ENCODE measurements at regions not wholly inside any gene's neighbourhood (a gene's known extent, or its start where the extent isn't known, plus 50 kb on each side); places are given as distances from the start of the nearest gene placed in this dataset.

DNA sequence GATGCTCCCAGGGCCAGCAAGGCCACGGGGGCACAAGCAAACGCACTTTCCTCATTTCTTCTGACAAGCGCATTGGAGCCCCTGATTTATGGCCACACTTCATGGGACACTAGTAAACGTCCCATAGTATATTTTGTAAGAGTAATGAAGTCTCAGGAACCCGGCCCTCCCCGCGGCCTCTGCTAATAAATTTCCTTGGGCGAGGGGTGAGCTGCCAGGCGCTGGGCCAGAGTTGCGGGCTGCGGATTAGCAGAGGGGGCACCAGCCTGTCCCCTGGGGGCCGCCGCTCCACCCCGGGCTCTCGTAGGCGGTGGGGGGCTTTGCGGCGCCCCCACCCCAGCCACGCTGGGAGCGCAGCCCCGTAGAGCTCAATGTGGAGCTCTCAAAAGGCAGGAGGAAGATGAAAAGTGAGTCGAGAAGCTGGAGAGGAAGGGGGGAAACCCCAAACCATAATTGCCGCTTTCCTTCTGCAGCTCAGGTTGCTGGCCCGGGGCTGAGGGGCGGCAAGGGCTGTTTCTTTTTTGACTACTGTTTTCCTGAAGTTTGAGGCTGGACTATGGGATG, 173.6 kb downstream of the CDC5L start:
- DNase-seq: no peak

DNA sequence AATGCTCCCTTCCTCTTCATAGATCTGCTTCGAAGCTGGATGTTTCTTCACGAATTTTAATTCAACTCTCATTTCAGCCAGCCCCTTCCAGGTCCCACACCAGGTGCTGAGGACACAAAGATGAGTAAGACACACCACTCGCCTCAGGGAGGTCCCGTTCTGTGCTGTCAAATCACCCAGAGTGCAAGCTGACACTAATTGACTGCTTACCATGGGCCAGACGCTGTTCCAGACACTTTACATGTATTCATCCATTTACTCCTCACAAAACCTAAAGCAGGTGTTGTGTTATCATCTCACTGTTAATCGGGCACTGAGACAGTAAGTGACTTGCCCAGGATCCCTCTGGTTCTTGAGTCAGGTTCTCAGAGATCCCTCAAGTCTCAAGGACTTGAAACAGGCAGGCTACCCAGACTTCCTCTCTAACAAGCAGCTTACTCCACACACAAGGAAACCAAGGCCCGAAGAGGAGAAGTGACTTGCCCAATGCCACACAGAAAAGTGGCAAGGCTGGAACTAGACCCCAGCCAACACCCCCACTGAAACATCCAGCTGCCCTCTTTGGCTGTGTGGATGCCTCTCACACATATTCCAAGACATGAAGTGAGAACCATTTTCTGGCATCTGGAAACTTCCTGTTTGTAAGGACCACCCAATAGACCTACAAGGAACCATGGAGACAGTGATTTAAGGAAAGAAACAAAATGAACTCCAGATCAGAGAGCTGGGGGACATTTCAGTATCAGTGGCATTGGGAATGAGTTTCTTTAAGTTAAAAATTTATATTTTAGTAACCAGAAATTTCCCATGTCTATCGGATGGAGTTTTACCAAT, 174.5 kb downstream of the CDC5L start:
- no peak for DNase-seq

DNA sequence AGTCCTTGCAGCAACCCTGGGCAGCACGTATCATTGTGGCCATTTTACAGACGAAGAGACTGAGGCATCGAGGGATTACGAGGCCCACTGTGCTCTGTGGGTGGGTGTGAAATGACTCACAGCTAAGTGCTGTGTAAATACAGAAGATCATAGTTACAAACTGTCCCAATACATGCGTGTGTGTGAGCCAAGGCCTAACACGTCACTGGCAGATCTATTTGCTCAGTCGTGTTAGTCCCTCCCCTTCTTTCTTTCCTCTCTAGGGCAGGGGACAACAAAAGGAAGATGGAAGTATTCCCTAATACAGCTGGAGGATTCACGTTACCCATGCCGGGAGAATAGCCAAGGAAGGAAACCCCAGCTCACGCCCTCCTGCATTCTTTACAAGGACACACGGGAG, 175.9 kb downstream of the CDC5L start:
- DNase-seq: no peak

DNA sequence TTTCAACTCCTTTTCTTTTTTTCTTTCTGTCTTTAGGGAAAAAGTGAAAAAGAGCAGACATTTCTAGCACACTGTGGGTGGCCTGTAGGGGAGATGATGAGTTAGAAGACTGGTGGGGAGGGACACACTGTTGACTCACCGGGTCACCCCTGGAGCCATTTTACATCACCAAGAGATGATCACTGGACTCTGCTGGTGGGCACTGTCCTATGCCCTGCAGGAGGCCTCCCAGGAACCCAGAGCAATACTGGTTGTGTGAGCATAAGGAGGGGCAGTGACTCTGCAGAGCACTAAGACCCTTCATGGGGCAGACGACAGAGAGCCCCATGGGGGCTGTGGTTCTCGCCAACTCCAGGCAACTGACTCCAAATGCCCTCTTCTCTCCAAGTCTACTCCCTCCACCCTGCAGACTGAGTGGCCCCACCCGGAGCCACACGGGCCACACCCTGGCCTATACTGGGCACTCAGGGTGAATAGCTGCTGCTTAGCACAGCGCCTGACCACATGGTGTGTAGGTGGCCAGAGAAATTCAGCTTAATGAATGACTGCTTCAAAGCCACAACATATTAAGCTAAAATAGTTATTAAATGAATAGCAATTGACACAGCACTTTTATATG, 177.5 kb downstream of the CDC5L start:
- no peak for DNase-seq

DNA sequence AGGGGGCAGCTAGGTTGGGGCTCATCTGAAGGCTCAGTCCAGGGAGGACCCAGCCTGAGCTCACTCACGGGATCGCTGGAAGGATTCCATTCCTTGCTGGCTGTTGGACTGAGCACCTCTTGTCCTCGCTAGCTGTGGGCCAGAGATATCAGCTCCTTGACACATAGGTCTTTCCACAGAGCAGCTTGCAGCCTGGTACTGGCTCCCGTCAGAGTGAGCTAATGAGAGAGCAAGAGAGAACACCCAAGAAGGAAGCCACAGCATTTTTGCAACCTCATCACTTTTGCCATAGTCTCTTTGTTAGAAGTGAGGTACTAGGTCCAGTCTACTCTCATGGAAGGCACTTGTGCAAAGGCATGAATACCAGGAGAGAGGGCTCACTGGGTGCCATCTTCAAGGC, 179.9 kb downstream of the CDC5L start:
- no peak for DNase-seq

DNA sequence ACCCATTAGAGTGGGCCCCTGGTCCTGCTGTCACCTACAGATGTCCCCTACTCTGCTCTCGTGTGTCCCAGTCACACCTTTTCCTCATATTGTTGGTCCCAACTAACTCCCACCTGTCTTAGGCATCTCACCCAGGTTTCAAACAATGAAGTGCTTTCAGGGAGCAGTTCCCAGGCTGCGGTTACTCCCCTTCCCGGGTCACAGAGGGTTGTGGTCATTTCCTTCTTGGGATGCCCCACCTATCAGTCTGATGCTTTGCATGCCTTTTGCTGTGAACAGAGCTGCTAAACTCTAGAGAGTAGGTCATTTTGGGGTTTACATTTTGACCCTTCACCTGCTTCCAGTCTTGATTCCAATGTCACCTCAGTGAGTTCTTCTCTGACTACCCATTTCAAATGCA, 181.6 kb downstream of the CDC5L start:
- no peak for DNase-seq

DNA sequence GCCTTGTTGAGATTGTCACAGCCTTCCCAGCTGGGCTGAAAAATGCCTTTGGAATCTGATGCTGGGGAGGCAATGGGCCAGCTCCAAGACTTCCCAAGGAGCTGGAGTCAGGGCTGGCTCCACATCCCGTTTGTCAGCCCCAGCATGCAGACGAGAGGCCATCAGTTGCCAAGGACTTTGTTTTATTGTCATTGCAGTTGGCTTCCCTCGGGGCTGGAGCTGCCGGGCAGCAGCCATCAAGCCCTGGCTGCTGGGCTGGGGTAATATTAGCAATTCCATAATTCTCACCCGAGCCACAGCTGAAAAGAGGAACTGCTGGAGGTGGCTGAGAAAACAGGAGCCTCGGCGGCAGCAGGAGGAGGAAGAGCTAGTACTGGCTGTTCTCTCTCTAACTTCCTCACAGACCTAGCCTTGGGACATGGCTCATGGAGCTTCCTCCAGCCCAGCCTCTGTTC, 182.5 kb downstream of the CDC5L start:
- no peak for DNase-seq

DNA sequence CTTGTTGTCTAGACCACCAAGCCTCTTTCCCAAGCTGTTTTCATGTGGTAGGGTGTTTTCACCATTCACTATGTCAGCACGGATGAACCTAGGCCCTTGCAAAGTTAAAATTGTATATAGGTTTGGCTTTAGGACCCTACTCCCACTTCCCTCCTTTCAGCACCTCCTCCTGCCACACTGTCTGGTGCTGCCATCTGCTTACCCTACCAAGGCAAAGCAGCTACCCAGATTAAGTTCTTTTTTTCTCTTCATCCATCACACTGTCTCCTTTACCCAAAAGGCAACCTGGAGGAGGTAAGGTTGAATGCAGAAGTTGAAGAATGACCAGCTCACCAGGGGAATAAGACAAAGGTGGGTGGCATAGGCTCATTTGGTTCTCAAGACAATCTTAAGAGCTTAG, 184.0 kb downstream of the CDC5L start:
- no peak for DNase-seq

DNA sequence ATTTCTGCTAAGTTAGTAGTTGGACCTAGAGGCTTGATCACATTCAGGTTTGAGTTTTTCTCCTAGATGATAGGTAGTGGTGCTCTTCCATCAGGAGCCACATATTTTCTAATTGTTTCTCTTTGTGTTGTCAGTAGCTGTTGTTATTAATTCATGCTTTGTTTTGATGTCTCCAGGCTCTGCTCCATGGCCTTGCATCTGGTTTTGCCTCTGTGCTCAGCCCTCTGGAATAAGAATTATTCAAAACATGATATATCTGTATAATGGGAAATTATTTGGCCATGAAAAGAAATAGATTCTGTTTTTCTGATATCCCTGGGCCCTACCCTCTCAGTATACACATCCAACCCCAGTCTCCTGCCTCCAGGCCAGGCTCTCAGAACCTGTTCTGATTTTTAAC, 184.8 kb downstream of the CDC5L start:
- no peak for DNase-seq

DNA sequence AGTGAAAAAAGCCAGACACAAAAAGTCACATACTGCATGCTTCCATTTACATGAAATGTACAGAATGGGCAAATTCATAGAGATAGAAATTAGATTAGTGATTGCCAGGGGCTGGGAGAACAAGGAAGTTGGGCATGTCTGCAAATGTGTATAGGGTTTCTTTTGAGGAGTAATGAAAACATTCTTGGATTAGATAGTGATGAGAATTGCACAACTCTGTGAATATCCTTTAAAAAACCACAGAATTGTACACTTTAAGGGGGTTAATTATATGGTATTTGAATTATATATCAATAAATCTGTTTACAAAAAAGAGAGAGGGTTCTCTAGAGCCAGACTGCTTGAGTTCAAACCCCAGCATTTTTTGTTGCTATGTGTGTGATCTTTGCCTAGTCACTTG, 188.1 kb downstream of the CDC5L start:
- no peak for DNase-seq

DNA sequence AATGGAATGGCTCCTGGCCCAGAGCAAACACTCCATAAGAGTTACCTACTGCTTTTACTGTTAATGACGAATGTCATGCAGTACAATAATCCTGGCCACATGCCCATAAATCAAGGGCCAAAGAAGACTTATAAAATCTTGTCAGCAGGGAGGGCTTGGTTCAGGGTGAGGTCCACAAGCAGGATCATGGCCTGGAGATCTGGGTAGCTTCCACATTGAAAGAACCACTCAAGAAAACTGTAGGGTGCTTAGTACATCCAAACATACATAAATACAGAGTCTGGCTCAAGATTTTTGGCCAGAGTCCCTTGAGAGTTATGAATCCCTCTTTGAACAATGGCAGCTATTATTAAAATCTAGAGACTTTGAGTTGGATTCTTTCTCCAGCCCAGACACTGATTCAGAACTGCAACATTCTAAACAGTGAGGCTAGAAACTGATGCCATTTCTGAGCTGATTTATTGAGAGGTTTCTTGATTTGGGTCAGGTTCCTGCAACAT, 188.7 kb downstream of the CDC5L start:
- no peak for DNase-seq

DNA sequence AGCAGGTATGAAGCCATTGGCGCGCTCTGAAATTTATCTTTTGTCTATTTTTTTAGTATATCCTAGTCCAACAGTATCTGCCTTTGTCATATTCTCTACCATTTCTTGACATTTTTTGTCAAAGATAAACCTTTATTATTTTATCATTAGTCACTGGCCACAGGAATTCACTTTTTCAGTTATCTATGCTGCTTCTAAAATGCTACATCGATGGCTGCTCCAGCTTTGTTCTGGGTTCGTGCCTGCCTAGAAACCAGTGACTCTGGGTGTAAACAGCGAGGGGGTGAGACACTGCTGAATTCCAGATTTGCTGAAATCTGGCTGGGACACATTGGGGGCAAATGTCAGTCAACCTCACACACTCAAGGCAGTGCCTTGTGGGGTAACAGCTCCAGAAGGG, 193.4 kb downstream of the CDC5L start:
- DNase-seq: no peak

DNA sequence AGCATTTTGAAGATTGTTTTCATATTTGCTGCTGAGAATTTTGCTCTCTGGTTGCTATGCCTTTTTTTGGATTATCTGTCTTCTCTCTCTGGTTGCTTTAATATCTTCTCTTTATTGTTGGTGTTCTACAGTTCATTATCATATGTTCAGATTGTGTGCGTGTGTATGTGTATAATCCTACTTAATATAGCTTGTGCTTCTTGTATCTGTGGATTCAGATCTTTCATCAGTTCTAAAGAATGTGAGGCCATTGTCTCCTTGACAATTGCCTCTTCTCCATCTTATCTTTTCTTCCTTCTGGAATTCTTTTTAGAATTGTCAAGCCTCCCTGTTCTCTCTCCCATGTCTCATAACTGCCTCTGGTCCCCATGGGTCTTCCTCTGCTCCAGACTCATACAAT, 195.4 kb downstream of the CDC5L start:
- DNase-seq: no peak

DNA sequence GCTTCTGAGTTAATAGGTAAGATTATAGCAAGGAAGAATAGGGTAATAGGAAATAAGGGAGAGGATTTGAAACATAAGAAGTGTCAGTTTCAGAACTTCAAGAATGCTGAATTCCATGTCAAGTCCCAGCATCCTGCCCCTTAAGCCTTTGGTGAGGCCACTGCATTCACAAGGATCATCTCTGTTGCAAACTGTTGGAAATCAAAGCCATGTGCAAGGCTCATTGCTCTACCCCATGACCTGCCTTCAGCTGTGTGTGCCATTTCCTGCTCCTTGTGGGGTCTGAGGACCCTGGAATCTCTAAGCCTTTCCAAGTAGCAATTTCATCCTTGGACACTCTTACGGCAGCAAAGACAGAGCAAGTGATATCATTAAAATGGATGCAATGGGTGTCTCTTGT, 203.0 kb downstream of the CDC5L start:
- no peak for DNase-seq

DNA sequence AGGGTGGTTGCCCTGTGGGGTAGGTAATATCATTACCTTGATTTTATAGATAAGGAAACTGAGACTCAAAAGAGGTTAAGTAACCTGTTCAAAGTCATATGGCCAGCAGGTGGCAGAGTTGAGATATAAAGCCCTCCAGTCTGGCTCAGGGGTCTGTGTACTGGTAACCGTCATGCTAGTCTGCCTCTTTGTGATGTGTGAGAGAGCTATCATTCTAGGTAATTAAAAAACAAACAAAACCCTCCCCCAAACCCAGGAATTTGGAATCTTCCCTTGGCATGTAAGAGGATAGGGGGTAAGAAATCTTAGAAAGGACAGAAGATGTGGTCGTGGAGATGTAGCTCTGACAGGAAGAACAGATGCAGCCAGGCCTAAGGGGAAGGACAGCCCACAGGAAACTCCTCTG, 206.0 kb downstream of the CDC5L start:
- peak; percentile 33 for DNase-seq

DNA sequence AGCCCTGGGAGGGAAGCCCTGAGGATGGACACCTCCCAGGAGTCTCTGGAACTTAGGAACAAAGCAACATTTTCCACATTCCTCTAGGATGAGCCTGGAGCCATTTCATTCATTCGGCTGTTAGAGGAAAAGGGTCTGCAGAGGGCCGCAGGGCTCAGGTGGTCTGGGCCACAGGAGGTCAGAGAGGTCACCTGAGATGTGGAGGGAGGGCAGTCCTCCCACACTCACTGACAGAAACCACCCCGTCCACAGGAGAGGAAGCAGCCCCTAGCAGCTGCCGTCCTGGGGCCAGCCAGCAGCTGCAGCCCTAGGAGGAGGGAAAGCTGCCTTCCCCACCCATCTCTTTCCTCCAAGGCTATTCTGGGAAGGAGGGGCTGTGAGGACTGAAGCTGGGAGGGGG, 207.0 kb downstream of the CDC5L start:
- DNase-seq: no peak

DNA sequence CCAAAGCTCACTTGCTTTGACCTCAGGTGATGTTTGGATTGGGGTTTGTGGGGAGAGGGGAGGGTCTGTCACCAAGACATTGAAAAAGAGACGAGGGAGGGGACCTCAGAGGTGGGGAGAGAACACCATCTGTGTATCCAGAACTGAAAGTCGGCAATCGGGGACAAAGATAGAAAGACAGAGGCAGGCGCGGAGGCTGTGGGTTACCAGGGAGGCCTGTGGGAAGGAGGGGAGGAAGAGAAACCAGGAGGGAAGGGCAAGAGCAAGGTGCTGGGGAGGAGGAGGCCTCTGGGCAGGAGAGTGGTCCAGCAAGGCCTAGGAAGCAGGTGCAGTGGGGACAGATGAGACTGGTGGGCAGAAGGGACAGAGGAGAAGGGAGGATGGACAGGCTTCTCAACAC, 211.2 kb downstream of the CDC5L start:
- no peak for DNase-seq

DNA sequence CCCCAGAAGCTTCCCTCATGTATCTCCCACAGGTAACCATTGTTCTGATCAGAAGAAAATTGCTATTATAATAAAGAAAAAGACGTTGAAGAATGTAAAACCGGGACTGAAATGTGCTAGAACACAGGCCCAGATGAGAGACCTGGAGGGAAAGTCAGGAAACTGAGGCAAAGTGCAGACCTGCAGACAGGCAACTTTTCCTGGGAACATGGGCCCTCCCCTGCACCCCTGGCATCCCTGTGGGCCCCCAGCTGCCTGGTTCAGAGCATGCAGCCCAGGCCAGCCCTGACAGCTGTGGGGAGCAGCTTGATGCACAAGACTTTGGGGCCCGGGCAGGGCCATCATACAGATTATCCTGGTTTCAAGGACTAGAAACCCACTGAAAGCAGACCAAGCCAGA, 212.2 kb downstream of the CDC5L start:
- DNase-seq: no peak

DNA sequence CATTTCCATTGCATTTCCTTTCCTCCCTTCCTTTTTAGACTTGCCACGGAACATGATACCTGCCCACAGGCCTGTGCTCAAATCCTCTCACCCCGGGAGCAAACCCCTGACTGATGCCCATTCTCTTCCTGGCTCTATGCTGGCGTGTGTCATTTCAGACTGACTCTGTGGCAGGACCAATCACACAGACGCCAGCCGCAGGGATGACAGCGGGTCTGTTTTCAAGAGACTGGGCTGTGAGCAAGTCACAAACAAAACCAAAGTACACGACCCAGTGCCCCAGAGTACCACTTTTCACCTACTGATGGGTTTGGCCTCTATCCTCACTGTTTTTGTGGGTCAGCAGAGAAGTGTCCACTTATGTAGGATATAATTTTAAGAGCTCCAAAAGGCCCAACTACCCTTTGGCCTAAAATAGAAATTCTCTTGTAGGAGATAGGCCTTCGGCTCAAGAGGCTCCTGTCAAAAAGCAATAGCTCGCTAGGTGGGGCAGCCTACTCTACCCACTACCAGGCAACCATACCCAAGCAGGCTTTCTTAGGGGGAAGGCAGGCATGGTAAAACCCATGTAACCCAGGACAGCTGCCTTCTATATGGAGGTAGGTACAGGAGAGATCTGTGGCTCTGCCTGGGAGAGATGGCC, 215.7 kb downstream of the CDC5L start:
- no peak for DNase-seq

DNA sequence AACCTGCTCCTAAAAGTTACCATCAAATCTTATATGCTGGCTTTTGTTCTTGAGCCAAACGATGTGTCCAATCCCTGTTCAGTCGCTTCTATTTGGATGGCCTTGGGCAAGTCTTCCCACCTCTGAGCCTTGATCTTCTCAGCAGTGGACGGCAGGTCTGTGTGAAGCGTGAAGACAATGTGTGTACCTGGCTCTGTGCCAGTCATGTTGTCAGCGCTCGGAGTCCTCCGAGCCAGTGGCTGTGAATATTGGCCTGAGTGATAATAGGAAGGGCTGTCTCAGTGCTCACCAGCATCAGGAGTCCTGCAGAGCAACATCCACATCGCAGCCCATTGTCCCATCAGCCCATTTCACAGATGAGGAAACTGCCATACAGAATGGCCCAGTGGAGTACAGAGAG, 219.0 kb downstream of the CDC5L start:
- no peak for DNase-seq

DNA sequence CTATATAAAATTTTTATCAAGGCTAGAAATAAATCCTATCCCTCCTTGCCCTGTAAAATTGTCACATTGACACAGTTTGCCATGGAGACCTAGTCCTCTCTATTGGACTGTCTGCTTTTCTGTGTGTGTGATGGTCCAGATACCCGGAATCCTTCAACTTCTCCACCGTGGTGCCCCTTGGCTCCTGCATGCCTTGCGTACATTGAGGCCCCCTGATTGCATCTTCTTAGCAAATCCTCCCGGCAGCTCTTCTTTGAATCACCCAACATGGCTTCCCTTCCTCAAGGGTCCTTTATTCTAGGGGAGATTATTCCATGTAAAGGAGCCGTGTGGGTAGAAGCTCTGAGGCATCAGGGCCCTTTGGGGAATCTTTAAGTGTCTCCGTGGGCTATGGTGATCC, 219.5 kb downstream of the CDC5L start:
- no peak for DNase-seq

DNA sequence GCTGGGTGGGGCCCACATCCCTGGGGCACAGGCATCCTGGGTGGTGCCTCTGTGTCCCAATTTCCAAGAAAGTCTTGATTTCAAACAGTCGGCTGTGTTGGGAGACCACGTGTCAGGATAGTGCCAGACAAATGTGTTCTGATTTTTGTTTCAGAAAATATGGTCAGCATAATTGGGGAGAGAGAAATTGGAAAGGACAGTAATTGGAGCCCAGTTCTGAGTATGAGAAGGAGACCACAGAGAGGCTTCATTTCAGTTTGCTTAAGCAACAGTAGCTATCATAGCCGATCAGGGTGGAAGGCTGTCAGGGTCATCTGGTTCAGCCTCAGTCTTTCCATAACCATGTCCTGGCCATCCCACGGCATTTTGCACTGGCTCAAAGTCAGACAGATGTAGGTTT, 220.7 kb downstream of the CDC5L start:
- no peak for DNase-seq

DNA sequence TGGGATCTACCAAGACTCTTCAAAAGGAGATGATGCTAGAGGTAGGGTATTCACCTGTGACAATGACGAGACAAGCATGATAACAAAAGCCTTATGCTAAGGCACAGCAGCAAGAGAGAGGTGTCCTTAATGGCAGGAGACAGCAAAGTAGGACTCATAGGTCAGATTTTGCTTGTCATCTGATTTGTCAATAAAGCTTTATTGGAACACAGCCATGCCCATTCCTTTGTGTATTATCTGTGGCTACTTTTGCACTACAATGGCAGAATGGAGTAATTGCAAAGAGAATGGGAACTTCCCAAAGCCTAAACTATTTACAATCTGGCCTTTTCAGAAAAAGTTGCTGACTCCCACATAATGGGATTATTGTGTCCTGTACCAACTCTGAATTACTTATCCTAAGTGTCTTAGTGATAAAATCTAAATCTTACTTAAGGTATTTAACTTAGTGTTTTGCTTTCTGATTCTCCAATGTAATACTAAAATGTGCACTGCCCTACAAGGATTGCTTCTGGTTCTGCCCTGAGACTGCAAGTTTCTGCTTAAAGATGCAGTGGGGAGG, 221.6 kb downstream of the CDC5L start:
- DNase-seq: no peak
